Activated naive CD4-positive, alpha-beta T cell treated with anti-CD3 and anti-CD28 coated beads for 36 hours (primary cell): ENCODE measurements at regions not wholly inside any gene's neighbourhood (a gene's known extent, or its start where the extent isn't known, plus 50 kb on each side); places are given as distances from the start of the nearest gene placed in this dataset.
"Not testable (repeated sequence)": the region's sequence is repeated elsewhere in the genome, so short reads cannot be mapped to it uniquely, and the experiment has no call there.

Source experiments
- CTCF ChIA-PET: fragments of 350-600 bp; sonication (Branson Sonifier 250); formaldehyde crosslinking; loops from one replicate; lab custom pipeline; 2021; ENCODE audit warnings: antibody characterized with exemption; lab: Charles Lee
- DNase-seq: peaks from one replicate; pipeline ENCODE4 v3.0.0-alpha.2; 2020
- H3K27ac Mint-ChIP-seq: one replicate; pipeline ENCODE4 v1.8.0; 2021; ENCODE audit warnings: mild to moderate bottlenecking, mixed read lengths
- H3K27me3 Mint-ChIP-seq: one replicate; pipeline ENCODE4 v1.8.0; 2021; ENCODE audit warnings: low read depth, mixed read lengths
- H3K36me3 Mint-ChIP-seq: one replicate; pipeline ENCODE4 v1.8.0; 2021; ENCODE audit warnings: low read depth, mixed read lengths
- H3K4me1 Mint-ChIP-seq: one replicate; pipeline ENCODE4 v1.8.0; 2021; ENCODE audit warnings: low read depth, mixed read lengths
- H3K4me3 Mint-ChIP-seq: one replicate; pipeline ENCODE4 v1.8.0; 2021; ENCODE audit warnings: mild to moderate bottlenecking, moderate library complexity, mixed read lengths
- H3K9me3 Mint-ChIP-seq: one replicate; pipeline ENCODE4 v1.8.0; 2021; ENCODE audit warnings: mixed read lengths
- intact Hi-C: fragments of 100-400 bp; cut with micrococcal nuclease; formaldehyde crosslinking; loops from one replicate; pipeline ENCODE4 v1.15.1; 2023

DNA sequence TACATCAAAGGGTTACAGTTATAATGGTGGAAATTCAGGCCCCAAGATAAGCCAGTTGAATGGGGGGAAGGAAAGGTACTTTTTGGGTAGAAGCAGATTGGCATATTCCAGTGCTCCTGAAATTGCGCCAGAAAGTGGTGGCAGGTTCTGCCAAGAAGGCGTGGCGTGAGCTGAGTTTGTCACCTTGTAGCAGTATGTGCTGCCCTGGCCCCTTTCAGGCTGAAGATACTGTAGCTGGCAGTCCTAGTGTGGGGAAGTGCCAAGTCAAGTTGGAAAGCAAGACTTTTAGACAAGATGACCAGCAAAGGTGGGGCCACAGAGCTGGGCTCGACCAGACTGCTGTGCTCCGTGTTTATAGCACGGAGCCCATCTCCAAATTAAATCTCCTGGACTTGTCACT, 133.6 kb upstream of the GLRA1 start:
- Mint-ChIP-seq H3K27me3 (no peaks in the 10 kb centered on the region), H3K36me3 (no peaks in the 10 kb centered on the region)
- CTCF ChIA-PET, result no interaction called here

DNA sequence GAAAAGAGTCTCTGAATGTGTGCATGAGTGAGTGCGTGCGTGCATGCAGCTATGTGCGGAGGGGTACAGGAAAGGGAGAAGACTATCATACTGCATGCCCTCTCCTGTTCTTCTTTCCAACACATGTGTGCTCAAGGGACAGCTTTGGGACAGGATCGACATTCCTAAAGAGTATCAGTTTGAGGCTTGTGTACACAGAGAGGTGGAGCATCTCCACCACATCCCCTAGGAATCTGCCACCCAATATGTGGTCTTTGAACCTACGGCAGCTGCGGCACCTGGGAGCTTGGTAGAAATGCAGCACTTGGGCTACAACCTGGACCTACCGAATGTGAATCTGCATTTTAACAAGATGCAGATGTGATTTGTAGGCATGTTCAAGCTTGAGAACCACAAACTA, 132.3 kb upstream of the GLRA1 start:
- no peak overlapping the region for H3K27ac Mint-ChIP-seq
- intact Hi-C loops, result no loop called here
- CTCF ChIA-PET, result no interaction called here

More for the DNA sequence above, 133.6 kb upstream of the GLRA1 start:
- Mint-ChIP-seq H3K4me1 (peaks cover 4% of the 10 kb centered on the region), H3K4me3 (no peak overlapping the region), H3K9me3 (no peaks in the 10 kb centered on the region), H3K27ac (no peak overlapping the region)
- no peak for DNase-seq
- intact Hi-C loops, result no loop called here

DNA sequence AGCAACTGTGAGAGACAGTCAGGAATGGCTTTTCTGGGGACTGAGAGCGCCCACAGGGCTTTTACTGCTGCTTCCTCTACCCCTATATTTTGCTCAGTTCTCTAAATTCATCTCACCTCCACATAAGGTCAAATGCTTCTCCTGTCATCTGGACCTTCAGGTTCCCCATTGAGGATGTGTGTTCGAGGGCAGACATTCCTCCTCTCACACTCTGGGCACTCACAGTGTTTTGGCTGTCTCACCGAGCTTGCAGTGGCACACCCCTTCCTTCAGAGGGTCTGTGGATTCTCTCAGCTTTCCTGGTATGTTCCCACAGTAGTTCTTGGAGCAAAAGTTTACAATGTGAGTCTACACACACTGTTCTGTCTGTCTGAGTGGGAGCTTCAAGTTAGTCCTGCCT, 127.8 kb upstream of the GLRA1 start:
- intact Hi-C loops, result no loop called here
- H3K27ac Mint-ChIP-seq, result no peak overlapping the region
- H3K36me3 Mint-ChIP-seq, result peaks cover 2% of the 10 kb centered on the region
- no peaks in the 10 kb centered on the region for H3K27me3 Mint-ChIP-seq
- H3K4me1 Mint-ChIP-seq, result no peaks in the 10 kb centered on the region
- peaks cover 30% of the 10 kb centered on the region for H3K9me3 Mint-ChIP-seq
- H3K4me3 Mint-ChIP-seq, result no peak overlapping the region
- no peak for DNase-seq
- CTCF ChIA-PET, result no interaction called here

More for the DNA sequence above, 132.3 kb upstream of the GLRA1 start:
- Mint-ChIP-seq H3K27me3 (no peaks in the 10 kb centered on the region), H3K9me3 (peaks cover 5% of the 10 kb centered on the region), H3K36me3 (no peaks in the 10 kb centered on the region), H3K4me1 (peaks cover 4% of the 10 kb centered on the region), H3K4me3 (no peak overlapping the region)
- no peak for DNase-seq

DNA sequence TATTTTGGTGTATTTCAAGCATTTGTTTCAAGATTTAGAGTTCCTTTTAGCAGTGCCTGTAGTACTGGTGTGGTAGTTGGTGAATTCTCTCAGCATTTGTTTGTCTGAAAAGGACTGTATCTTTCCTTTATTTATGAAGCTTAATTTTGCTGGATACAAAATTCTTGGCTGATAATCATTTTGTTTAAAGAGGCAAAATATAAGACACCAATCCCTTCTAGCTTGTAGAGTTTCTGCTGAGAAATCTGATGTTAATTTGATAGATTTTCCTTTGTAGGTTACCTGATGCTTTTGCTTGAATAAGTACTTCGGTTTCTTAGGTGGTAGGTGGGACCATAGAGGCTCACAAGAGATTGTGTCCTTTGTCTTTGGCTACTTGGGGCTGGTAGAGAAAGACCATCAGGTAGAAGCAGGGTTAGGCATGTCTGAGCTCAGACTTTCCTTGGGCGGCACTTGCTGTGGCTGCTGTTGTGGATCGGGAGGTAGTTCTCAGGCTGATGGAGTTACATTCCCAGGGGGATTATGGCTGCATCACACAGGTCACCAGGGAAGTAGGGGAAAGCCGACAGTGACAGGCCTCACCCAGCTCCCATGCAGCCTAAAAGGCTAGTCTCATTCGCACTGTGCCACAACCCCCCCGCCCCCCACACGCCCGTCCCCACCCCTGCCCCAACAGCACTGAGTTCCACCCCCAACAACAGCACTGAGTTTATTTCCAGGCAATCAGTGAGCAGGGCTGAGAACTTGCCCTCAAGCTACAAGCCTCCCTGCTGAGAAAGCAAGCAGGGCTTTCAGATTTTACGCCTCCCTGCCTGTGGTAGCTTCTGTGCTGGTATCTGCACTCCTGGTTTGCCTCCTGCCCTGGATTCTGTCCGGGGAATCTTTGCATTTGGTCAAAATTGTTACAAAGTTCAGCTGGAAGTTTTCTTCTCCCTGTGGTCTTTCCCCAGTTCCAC, 127.1 kb upstream of the GLRA1 start:
- CTCF ChIA-PET, result interaction anchor here (0.7 kb wide), 1 partner anchor 138 kb away, joined by 3 read pairs; no protein-coding TSS in a partner anchor
- no peak for DNase-seq

DNA sequence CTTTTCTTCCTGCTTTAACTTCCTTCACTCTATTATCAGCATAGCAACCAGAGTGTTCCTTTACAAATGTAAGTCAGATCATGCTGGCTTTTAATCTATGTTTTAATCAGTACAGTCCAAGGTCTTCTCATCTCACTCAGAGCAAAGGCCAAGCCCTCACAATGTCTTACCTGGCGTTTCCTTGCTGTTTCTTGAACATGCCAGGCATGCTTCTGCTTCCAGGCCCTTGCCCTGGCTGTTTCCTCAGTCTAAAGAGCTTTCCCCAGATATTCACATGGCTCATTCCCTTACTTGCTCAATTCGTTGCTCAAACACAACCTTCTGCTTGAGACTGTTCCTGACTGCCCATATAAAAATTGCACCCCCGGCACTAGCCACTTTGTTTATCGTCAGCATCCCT, 121.7 kb upstream of the GLRA1 start:
- no peaks in the 10 kb centered on the region for H3K36me3 Mint-ChIP-seq
- no peak overlapping the region for H3K4me3 Mint-ChIP-seq
- peaks cover 26% of the 10 kb centered on the region for H3K9me3 Mint-ChIP-seq
- intact Hi-C loops, result no loop called here
- no peaks in the 10 kb centered on the region for H3K4me1 Mint-ChIP-seq
- no peak overlapping the region for H3K27ac Mint-ChIP-seq
- no peaks in the 10 kb centered on the region for H3K27me3 Mint-ChIP-seq
- CTCF ChIA-PET, result no interaction called here
- DNase-seq, result no peak

More for the DNA sequence above, 127.1 kb upstream of the GLRA1 start:
- Mint-ChIP-seq H3K27ac (no peak overlapping the region), H3K4me1 (no peaks in the 10 kb centered on the region), H3K4me3 (no peak overlapping the region), H3K9me3 (peaks cover 32% of the 10 kb centered on the region), H3K36me3 (peaks cover 2% of the 10 kb centered on the region), H3K27me3 (no peaks in the 10 kb centered on the region)
- intact Hi-C loops, result no loop called here

DNA sequence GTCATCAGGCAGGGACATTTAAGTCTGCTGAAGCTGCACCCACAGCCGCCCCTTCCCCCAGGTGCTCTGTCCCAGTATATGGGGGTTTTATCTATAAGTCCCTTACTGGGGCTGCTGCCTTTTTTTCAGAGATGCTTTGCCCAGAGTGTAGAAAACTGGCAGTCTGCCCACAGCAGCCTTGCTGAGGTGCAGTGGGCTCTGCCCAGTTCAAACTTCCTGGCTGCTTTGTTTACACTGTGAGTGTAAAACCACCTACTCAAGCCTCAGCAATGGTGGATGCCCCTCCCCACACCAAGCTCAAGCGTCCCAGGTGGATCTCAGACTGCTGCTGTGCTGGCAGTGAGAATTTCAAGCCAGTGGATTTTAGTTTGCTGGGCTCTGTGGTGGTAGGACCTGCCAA, 114.2 kb upstream of the GLRA1 start:
- H3K36me3 Mint-ChIP-seq, intact Hi-C loops, CTCF ChIA-PET, H3K4me3 Mint-ChIP-seq, H3K27ac Mint-ChIP-seq, H3K27me3 Mint-ChIP-seq, H3K9me3 Mint-ChIP-seq: not testable (repeated sequence)
- peaks cover 14% of the 10 kb centered on the region for H3K4me1 Mint-ChIP-seq
- peak; percentile 9 for DNase-seq

DNA sequence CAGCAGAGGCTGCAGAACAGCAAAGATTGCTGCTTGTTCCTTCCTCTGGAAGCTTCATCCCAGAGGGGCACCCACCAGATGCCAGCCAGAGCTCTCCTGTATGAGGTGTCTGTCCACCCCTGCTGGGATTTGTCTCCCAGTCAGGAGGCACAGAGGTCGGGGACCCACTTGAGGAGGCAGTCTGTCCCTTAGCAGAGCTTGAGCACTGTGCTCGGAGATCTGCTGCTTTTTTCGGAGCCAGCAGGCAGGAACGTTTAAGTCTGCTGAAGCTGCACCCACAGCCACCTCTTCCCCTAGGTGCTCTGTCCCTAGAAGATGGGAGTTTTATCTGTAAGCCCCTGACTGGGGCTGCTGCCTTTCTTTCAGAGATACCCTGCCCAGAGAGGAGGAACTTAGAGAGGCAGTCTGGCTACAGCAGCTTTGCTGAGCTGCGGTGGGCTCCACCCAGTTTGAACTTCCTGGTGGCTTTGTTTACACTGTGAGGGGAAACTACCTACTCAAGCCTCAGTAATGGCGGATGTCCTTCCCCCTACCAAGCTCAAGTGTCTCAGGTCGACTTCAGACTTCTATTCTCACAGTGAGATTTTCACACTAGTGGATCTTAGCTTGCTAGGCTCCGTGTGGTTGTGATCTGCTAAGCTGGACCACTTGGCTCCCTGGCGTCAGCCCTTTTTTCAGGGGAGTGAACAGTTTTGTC, 101.8 kb upstream of the GLRA1 start:
- Mint-ChIP-seq H3K9me3 (peaks cover 47% of the 10 kb centered on the region), H3K27ac (peak overlapping the region; percentile 80), H3K4me1 (peaks cover 38% of the 10 kb centered on the region), H3K36me3 (peaks cover 20% of the 10 kb centered on the region)
- CTCF ChIA-PET, result interaction anchor here (1.1 kb wide), 1 partner anchor 116 kb away, joined by 4 read pairs; no protein-coding TSS in a partner anchor
- not testable (repeated sequence) for H3K4me3 Mint-ChIP-seq, H3K27me3 Mint-ChIP-seq
- DNase-seq, result peak; percentile 65
- intact Hi-C loops, result loop anchor here (5.0 kb wide), 1 partner anchor 86 kb away; no protein-coding TSS in a partner anchor

DNA sequence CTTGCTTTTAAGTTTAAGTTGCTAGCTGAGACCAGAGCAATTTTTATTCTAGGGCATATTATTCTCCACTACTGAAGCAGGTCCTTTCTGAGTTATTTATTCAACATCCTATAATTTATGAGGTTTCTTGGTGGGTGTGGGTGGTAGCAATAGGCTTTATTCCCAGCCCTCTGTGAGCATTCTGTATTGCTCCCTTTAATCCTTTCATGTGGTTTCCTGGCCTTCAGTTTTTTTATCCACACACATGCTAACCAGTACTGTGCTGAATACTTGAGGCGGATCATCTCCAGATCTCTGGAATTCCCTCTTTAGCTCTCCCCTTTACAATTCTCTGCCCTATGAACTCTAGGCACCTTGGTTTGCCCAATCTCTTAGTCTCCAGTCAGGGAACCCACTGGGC, 91.8 kb upstream of the GLRA1 start:
- Mint-ChIP-seq H3K4me1 (no peaks in the 10 kb centered on the region), H3K27me3 (no peaks in the 10 kb centered on the region)

DNA sequence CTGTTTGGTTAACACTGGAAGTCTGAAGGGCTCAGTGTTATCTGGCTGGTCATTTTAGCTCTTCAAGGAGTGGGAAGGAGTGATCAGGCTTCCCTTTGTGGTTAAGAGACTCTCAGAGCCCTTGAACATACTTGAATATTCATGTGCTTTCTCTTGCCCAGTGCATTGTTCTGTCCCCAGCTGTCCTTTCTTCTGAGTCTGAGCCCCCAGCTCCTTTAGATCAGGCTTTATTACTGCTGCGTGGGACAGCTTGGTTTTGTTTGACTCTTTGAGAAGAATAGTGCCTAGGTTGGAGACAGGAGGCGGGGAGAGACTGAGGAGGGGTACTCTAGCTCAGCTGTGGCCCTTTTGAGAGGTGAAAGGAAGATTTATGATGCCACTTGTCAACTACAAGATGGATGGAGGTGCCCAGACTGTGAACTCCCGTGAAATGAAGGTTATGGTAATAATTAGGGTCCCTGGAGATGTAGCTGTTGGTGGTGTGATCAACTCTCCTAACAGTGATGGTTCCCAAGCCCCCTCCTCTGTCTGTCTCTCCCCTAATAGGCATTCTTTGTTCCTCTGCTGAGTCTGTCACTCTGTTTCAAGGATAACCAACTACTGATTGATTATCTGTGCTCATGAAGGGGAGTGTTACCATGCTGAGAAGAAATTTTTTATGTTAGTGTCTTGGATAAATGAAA, 83.1 kb upstream of the GLRA1 start:
- Mint-ChIP-seq H3K4me1 (no peaks in the 10 kb centered on the region), H3K36me3 (no peaks in the 10 kb centered on the region), H3K27ac (no peak overlapping the region), H3K27me3 (no peaks in the 10 kb centered on the region), H3K4me3 (no peak overlapping the region), H3K9me3 (peaks cover 2% of the 10 kb centered on the region)
- CTCF ChIA-PET, result no interaction called here
- DNase-seq, result no peak
- intact Hi-C loops, result no loop called here

More for the DNA sequence above, 91.8 kb upstream of the GLRA1 start:
- intact Hi-C loops, result no loop called here
- H3K27ac Mint-ChIP-seq, result no peak overlapping the region
- CTCF ChIA-PET, result no interaction called here
- H3K36me3 Mint-ChIP-seq, result peaks cover 4% of the 10 kb centered on the region
- no peak overlapping the region for H3K4me3 Mint-ChIP-seq
- H3K9me3 Mint-ChIP-seq, result peaks cover 15% of the 10 kb centered on the region
- DNase-seq, result no peak

DNA sequence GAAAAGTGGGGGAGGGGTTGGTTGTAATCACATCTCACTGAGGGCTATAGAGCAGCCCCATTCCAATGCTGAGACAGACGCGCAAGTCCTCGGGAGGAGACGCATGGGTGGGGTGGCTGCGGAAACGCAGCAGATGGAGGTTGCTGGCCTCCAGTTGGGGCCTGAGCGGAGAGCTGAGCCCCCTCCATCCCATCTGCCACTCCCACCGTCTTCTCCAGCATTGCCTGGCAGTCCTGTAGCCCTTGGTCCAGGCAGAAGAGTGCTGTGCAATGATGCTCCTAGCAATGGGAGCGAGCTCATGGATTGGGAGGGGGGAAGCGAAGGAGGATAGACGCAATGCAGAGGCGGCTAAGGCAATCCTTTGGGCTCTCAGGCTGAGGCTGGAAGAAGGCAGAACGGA, 79.4 kb upstream of the GLRA1 start:
- no peak for DNase-seq
- intact Hi-C loops, result no loop called here
- Mint-ChIP-seq H3K36me3 (no peaks in the 10 kb centered on the region), H3K4me1 (no peaks in the 10 kb centered on the region), H3K4me3 (no peak overlapping the region), H3K9me3 (peaks cover 14% of the 10 kb centered on the region), H3K27ac (no peak overlapping the region), H3K27me3 (no peaks in the 10 kb centered on the region)
- CTCF ChIA-PET, result no interaction called here
